ENCODE measurements at regions not wholly inside any gene's neighbourhood (a gene's known extent, or its start where the extent isn't known, plus 50 kb on each side); places are given as distances from the start of the nearest gene placed in this dataset.

- Histone ChIP-seq H2AK5ac (ENCODE audit: low read depth, low read length) (no peak overlapping the region), H3K36me3 (ENCODE audit: control insufficient read depth, insufficient read depth, low read length) (no peaks in the 10 kb centered on the region), H3K4me2 (ENCODE audit: low read depth, low read length) (no peak overlapping the region), H3K4me1 (ENCODE audit: control insufficient read depth, insufficient read depth, low read length) (no peaks in the 10 kb centered on the region), H2AK9ac (replicated peaks; ENCODE audit: low read depth, low read length, poor library complexity) (no peak overlapping the region), H4K8ac (ENCODE audit: low read depth in 2 of 2, low read length in 2 of 2) (no peak overlapping the region), H3K9ac (ENCODE audit: low read depth, low read length) (no peak overlapping the region), H3K9me1 (ENCODE audit: insufficient read depth, low read length) (no peaks in the 10 kb centered on the region), H2AFZ (replicated peaks; ENCODE audit: low read length, poor library complexity) (no peak overlapping the region), H2BK15ac (ENCODE audit: low read depth, low read length) (no peak overlapping the region), H3K27me3 (ENCODE audit: control insufficient read depth, insufficient read depth, low read length) (no peaks in the 10 kb centered on the region), H4K20me1 (ENCODE audit: insufficient read depth, low read length) (no peaks in the 10 kb centered on the region), H4K91ac (ENCODE audit: insufficient read depth, low read depth, low read length) (no peak overlapping the region), H3K56ac (ENCODE audit: extremely low read depth, insufficient read depth, low read length) (no peak overlapping the region), H3K4me3 (ENCODE audit: insufficient read depth, low read depth, low read length) (no peak overlapping the region), H4K5ac (ENCODE audit: low read depth, low read length) (no peak overlapping the region), H3K9me3 (ENCODE audit: control insufficient read depth, insufficient read depth, low read length) (no peaks in the 10 kb centered on the region), H2BK5ac (ENCODE audit: low read depth, low read length, poor library complexity, severe bottlenecking) (no peak overlapping the region), H3K4ac (ENCODE audit: low read depth, low read length) (no peak overlapping the region), H3K79me1 (ENCODE audit: low read depth in 1 of 2, low read length in 2 of 2) (no peaks in the 10 kb centered on the region), H2BK120ac (ENCODE audit: low read depth, low read length) (no peak overlapping the region), H3K23ac (ENCODE audit: low read depth, low read length) (no peak overlapping the region), H2BK20ac (ENCODE audit: low read depth, low read length) (no peak overlapping the region), H3K27ac (ENCODE audit: insufficient read depth, low read length) (no peak overlapping the region), H3K18ac (ENCODE audit: low read depth, low read length) (0 out of 2 replicates have a peak overlapping the region, but pooled peaks have one; percentile 27), H3K14ac (replicated peaks; ENCODE audit: low read depth, low read length) (no peak overlapping the region)
- in situ Hi-C loops (cut with MboI; ENCODE audit: low sequenced_read_pairs): no loop called here
- intact Hi-C loops (cut with micrococcal nuclease): no loop called here
- POLR2A ChIA-PET (ENCODE audit: unreplicated experiment): no interaction called here
- TF ChIP-seq FOS (IDR thresholded peaks at IDR 0.05; ENCODE audit: low read depth, low read length): no peak
- TF ChIP-seq MAFK (IDR thresholded peaks at IDR 0.05; ENCODE audit: low read depth, low read length): no peak
- TF ChIP-seq SMC3 (IDR thresholded peaks at IDR 0.05; ENCODE audit: low read depth, low read length): no peak
- dilution Hi-C loops (cut with HindIII; ENCODE audit: low sequenced_read_pairs, unreplicated experiment): no loop called here
- DNase-seq (peak; percentile 80), ATAC-seq (ENCODE audit: low read depth) (peak; percentile 92)
- no TSS peak for BruUV-seq (replicated peaks)
- CTCF ChIA-PET: no interaction called here
- no CpG with 5 or more reads among the region's 3 CpGs for WGBS, 2 experiments (ENCODE audit: extremely low coverage in 2 of 2, insufficient read length in 1 of 2)
These were observed 192.3 kb downstream of the DEPDC1B start for GRCh38 chr5:60507687-60508086.
